ENCODE measurements at regions not wholly inside any gene's neighbourhood (a gene's known extent, or its start where the extent isn't known, plus 50 kb on each side); places are given as distances from the start of the nearest gene placed in this dataset.

GRCh38 chr13:21777166-21777565 lies 106.3 kb downstream of the FGF9 start:
- no peaks in the 10 kb centered on the region for H3K4me1 Mint-ChIP-seq
- H3K79me2 ChIP-seq (ENCODE audit: control insufficient read depth, insufficient read depth, low read length): no peaks in the 10 kb centered on the region
- H3K4me2 ChIP-seq (replicated peaks; ENCODE audit: low read depth, low read length, poor library complexity, severe bottlenecking): no peak overlapping the region
- ChIA-PET CTCF (no interaction called here), POLR2A (no interaction called here)
- H3K9ac ChIP-seq (ENCODE audit: low read length): no peak overlapping the region
- H3K27me3 ChIP-seq (replicated peaks in 1 of 4; ENCODE audit: control extremely low read depth in 1 of 4, control insufficient read depth in 3 of 4, insufficient read depth in 4 of 4, low read length in 3 of 4): peaks cover 0 to 3% (median 0%) of the 10 kb centered on the region in 4 experiments
- ATAC-seq (ENCODE audit: low read depth) (no peak), DNase-seq (no peak)
- H3K9me3 Mint-ChIP-seq (ENCODE audit: insufficient read depth): peaks cover 8% of the 10 kb centered on the region
- TF ChIP-seq EZH2 (IDR thresholded peaks at IDR 0.05; ENCODE audit: borderline replicate concordance, insufficient read depth, low read depth, low read length, poor library complexity, severe bottlenecking) (no peak), CTCF (IDR thresholded peaks at IDR 0.05) (no peak)
- WGBS (ENCODE audit: insufficient coverage): no CpG with 5 or more reads among the region's 1 CpG
- no peaks in the 10 kb centered on the region for H3K4me1 ChIP-seq (ENCODE audit: control insufficient read depth in 2 of 2, insufficient read depth in 2 of 2, low read length in 2 of 2)
- no peak overlapping the region for H3K4me3 ChIP-seq (ENCODE audit: control extremely low read depth in 1 of 5, extremely low read depth in 1 of 5, insufficient read depth in 1 of 5, low read depth in 2 of 5, low read length in 4 of 5)
- H3K9me3 ChIP-seq (ENCODE audit: control extremely low read depth in 1 of 3, control insufficient read depth in 2 of 3, insufficient read depth in 1 of 3, low read length in 2 of 3): no peaks in the 10 kb centered on the region
- H3K4me3 Mint-ChIP-seq: no peak overlapping the region
- H4K20me1 ChIP-seq (ENCODE audit: control insufficient read depth, insufficient read depth, low read length, poor library complexity, severe bottlenecking): no peaks in the 10 kb centered on the region
- H3K27ac ChIP-seq (ENCODE audit: low read length in 2 of 2): no peak overlapping the region
- H2AFZ ChIP-seq (ENCODE audit: insufficient read depth, low read depth, low read length, poor library complexity, severe bottlenecking): no peak overlapping the region
- no peak overlapping the region for H3K27ac Mint-ChIP-seq
- intact Hi-C loops (cut with micrococcal nuclease): no loop called here
- no peaks in the 10 kb centered on the region for H3K27me3 Mint-ChIP-seq
- no peaks in the 10 kb centered on the region for H3K36me3 ChIP-seq (replicated peaks in 1 of 2; ENCODE audit: control extremely low read depth in 1 of 2, control insufficient read depth in 1 of 2, extremely low read depth in 1 of 2, insufficient read depth in 2 of 2, low read length in 1 of 2)

- Mint-ChIP-seq H3K27me3 (no peaks in the 10 kb centered on the region), H3K4me3 (no peak overlapping the region), H3K4me1 (no peaks in the 10 kb centered on the region), H3K9me3 (ENCODE audit: insufficient read depth) (peaks cover 8% of the 10 kb centered on the region), H3K27ac (no peak overlapping the region)
- ChIA-PET CTCF (no interaction called here), POLR2A (no interaction called here)
- DNase-seq (no peak), ATAC-seq (ENCODE audit: low read depth) (no peak)
- Histone ChIP-seq H3K9me3 (ENCODE audit: control extremely low read depth in 1 of 3, control insufficient read depth in 2 of 3, insufficient read depth in 1 of 3, low read length in 2 of 3) (no peaks in the 10 kb centered on the region), H3K4me2 (replicated peaks; ENCODE audit: low read depth, low read length, poor library complexity, severe bottlenecking) (no peak overlapping the region), H2AFZ (ENCODE audit: insufficient read depth, low read depth, low read length, poor library complexity, severe bottlenecking) (no peak overlapping the region), H3K27me3 (replicated peaks in 1 of 4; ENCODE audit: control extremely low read depth in 1 of 4, control insufficient read depth in 3 of 4, insufficient read depth in 4 of 4, low read length in 3 of 4) (peaks cover 0 to 3% (median 0%) of the 10 kb centered on the region in 4 experiments), H3K4me1 (ENCODE audit: control insufficient read depth in 2 of 2, insufficient read depth in 2 of 2, low read length in 2 of 2) (no peaks in the 10 kb centered on the region), H4K20me1 (ENCODE audit: control insufficient read depth, insufficient read depth, low read length, poor library complexity, severe bottlenecking) (no peaks in the 10 kb centered on the region), H3K36me3 (replicated peaks in 1 of 2; ENCODE audit: control extremely low read depth in 1 of 2, control insufficient read depth in 1 of 2, extremely low read depth in 1 of 2, insufficient read depth in 2 of 2, low read length in 1 of 2) (no peaks in the 10 kb centered on the region), H3K4me3 (ENCODE audit: control extremely low read depth in 1 of 5, extremely low read depth in 1 of 5, insufficient read depth in 1 of 5, low read depth in 2 of 5, low read length in 4 of 5) (no peak overlapping the region), H3K27ac (ENCODE audit: low read length in 2 of 2) (no peak overlapping the region), H3K9ac (ENCODE audit: low read length) (no peak overlapping the region), H3K79me2 (ENCODE audit: control insufficient read depth, insufficient read depth, low read length) (no peaks in the 10 kb centered on the region)
- WGBS (ENCODE audit: insufficient coverage): 67% methylated on average over 1 of the region's 3 CpGs
- TF ChIP-seq CTCF (IDR thresholded peaks at IDR 0.05) (no peak), EZH2 (IDR thresholded peaks at IDR 0.05; ENCODE audit: borderline replicate concordance, insufficient read depth, low read depth, low read length, poor library complexity, severe bottlenecking) (no peak)
- intact Hi-C loops (cut with micrococcal nuclease): no loop called here
These were observed 106.9 kb downstream of the FGF9 start for GRCh38 chr13:21777813-21778212.

All from B cell (primary cell).